Iris pigment epithelial cell (primary cell): ENCODE measurements at regions not wholly inside any gene's neighbourhood (a gene's known extent, or its start where the extent isn't known, plus 50 kb on each side); places are given as distances from the start of the nearest gene placed in this dataset.

Experiments
- DNase-seq: peaks from one replicate; pipeline ENCODE4 v3.0.0-alpha.2; 2011; ENCODE audit warnings: low read depth

GRCh38 chr13:104740641-104741222 is 1674.5 kb upstream of the SLC10A2 start:
- no peak for DNase-seq

- peak; percentile 3 for DNase-seq
Observed at GRCh38 chr13:104737713-104738112, 1671.5 kb upstream of the SLC10A2 start.

DNA sequence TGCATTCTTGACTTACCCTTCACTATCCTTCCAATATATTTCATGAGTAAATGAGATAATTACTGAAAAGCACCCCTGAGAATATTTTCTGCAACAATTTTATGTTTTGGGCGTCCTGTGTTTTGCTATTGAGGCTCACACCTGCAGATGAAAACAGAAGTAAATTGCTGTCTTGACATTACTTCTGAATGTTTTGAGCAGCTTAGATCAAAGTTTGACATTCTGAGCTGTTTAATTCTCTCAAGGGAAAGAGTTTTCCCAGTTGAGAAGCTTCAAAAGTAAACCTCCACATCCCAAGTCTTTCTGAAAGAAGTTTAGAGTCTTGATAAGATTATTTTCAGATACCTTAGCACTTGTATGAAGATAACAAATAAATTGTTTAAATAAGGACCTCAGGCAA is 1667.2 kb upstream of the SLC10A2 start:
- DNase-seq, result no peak

GRCh38 chr13:104715111-104715510 is 1648.9 kb upstream of the SLC10A2 start:
- DNase-seq, result no peak

- DNase-seq, result no peak
Observed at GRCh38 chr13:104705031-104705750, 1639.0 kb upstream of the SLC10A2 start.

DNA sequence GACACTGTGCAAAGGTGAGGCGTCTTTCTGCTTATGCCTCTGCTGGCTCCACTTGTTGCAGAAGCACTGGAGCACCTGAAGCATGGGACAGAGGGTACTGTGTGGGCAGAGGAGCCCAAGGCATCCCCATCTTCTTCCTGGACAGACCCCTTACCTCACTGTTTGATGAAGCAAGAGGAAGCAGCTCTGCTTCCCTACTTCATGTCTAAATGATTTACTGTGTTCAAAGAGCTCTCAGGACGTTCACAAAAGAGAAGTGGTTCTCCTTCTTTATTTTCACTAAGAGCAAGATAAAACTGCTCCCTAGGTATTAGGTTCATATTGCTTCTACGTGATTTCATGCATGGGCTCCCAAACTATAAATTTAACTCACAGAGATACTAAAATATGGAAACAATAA is 1635.4 kb upstream of the SLC10A2 start:
- DNase-seq, result no peak

GRCh38 chr13:104694397-104694796 is 1628.2 kb upstream of the SLC10A2 start:
- DNase-seq, result no peak

DNA sequence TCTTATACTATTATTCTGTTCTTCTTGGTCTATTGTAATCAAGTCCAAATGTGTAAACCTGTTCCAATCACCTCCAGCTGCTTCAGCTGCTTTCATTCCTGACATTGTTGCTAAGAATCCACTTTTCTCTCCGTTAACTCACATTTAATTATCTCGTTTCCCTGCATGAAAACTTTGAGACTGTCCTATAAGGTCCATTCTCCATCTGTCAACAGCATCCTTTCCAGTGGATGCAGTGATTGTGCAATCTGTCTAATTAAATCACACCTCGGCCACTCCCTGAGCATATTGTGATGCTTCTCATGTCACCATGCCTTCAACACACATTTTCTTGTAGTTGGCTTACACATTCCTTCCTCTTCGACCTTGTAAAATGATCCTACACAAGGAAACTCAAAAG is 1626.9 kb upstream of the SLC10A2 start:
- DNase-seq, result no peak

DNA sequence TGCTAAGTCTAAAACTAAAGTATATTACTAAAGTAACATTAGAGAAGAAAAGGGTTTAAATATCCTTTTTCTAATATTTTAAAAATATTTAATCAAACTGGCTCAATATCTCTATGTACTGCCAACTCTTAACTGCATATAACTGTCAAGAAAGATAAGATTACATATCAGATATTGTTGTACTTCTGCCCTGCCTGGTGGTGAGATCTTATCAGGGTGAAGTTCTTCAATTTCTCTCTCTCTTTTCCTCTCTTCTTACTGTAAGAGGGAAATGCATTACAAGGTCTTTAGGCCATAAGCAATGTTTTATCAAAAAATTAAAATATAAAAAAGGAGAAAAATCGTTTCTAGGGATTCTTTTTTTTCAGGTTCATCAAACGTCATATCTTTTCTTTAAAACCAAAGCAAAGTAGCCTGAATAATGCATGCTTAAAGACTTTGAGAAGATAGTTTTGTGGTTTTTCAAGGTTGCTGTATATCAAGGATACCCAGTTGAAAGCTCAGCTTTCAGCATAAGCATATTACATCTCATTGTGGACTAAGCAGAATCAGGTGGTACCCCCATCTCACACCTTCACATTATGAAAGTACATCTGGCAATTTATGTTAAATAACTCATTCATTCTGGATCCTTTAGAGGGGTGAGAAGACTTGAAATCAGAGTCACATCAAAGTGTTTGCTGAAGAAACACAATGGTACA is 1625.7 kb upstream of the SLC10A2 start:
- no peak for DNase-seq

- no peak for DNase-seq
Observed at GRCh38 chr13:104686484-104686883, 1620.3 kb upstream of the SLC10A2 start.

DNA sequence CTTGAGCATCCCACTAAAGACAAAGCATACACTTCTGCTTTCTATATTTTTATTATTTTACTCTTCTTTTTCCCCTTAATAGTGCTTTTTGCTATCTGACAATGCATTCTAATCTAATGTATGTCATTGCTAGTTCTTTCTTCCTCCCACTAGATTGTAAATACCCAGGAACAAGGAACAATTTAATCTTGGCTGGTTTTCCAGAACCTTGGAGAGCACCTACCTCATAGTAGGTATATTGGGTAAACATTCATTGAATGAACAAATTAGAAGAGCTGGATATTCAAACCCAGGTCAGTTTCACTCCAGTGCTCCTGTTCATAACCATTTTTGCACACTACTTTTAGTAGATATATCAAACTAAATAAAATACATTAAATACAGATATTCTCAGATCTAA is 1617.6 kb upstream of the SLC10A2 start:
- DNase-seq, result peak; percentile 0

- DNase-seq, result no peak
Observed at GRCh38 chr13:104678161-104678560, 1611.9 kb upstream of the SLC10A2 start.

- no peak for DNase-seq
Observed at GRCh38 chr13:104671901-104672300, 1605.7 kb upstream of the SLC10A2 start.

DNA sequence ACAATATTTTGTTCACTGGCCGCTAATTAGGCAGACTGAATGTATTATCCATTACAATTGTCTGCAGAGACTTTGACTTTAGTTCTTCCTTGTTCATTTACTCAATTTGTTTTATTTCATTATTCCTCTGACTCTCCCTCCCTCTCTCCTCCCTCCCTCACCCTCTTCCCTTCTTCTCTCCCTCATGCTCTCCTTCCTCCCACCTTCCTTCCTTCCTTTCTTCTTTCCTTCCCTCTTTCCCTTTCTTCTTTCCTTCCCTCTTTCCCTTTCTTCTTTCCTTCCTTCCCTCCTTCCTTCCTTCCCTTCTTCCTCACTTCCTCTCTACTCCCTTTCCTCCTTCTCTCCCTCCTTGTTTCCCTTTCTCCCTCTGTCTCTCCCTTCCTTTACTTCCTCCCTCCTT is 1591.0 kb upstream of the SLC10A2 start:
- no peak for DNase-seq

GRCh38 chr13:104650431-104650830 is 1584.2 kb upstream of the SLC10A2 start:
- DNase-seq, result no peak

- DNase-seq, result no peak
Observed at GRCh38 chr13:104648291-104648690, 1582.1 kb upstream of the SLC10A2 start.

DNA sequence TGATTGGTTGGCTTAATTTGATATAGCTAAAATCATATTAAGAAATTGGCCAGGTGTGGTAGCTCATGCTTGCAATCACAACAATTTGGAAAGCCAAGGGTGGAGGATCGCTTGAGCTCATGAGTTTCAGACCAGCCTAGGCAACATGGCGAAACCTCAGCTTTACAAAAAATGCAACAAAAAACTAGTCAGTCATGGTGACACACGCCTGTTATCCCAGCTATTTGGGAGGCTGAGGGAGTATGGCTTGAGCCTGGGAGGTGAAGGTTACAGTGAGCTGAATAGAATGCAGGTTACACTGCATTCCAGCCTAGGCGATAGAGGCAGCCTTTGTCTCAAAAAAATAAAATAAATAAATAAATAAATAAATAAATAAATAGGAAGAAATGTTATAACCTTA is 1579.6 kb upstream of the SLC10A2 start:
- DNase-seq, result no peak

DNA sequence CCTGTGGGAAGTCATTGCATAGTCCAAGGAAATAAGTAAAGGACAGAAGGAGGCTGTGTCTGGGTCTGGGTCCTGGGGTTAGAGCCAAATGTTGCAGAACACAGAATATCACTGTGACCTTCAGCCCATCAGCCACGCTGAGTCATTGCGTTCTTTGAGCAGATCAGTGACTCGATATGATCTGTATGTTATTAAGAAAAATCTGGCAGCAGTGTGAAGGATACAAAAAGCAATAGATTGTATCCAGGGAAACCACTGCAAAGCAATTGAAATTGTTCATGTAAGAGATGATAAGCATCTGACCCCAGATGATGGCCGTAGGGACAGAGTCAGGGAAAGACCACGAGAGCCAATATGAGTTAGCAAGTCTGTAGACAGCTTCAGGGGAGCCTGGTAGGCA is 1575.1 kb upstream of the SLC10A2 start:
- peak; percentile 75 for DNase-seq

GRCh38 chr13:104635879-104636278 is 1569.7 kb upstream of the SLC10A2 start:
- DNase-seq, result no peak

GRCh38 chr13:104634016-104634415 is 1567.8 kb upstream of the SLC10A2 start:
- DNase-seq, result no peak

- no peak for DNase-seq
Observed at GRCh38 chr13:104632736-104633135, 1566.5 kb upstream of the SLC10A2 start.

DNA sequence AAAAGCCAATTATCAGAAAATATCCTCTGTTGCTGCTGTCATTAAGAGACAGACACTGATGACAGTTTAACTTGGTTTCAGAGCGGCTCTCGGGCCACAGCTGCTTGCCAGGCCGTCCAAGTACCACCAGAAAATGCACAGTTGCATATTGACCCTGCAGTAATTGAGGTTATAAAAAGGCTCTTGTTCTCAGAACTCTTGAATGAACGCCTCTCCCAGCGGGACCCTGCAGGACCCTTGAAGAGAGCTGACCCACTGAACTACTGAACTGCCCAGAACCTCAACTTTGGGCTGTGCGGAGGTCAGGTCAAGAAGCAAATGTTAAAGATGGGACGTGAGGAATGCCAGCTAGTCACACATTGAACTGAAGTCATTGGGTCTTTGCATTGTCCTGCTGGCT is 1559.0 kb upstream of the SLC10A2 start:
- DNase-seq, result no peak

DNA sequence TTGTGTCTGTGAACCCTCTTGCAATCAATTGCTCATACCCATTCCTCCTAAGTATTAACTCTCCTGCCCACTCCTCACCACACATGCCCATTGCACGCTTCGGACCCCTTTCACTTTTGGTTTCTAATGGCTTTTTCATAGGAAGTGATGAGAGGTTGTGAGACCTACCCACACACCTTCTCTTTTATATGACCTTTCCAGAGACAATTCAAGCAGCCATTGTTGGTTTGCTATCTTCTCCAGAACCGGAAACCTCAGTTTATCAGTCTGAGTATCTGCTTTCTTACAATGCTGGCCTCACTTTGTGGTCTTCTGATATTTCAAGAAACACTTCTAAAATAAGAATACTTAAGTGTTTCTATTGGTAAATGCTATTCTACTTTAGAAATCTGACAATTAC is 1550.8 kb upstream of the SLC10A2 start:
- DNase-seq, result no peak
